Activated T-cell treated with anti-CD3 and anti-CD28 coated beads, Interleukin-2, amount 50 U/mL, for 1 hour (primary cell): ENCODE measurements at regions not wholly inside any gene's neighbourhood (a gene's known extent, or its start where the extent isn't known, plus 50 kb on each side); places are given as distances from the start of the nearest gene placed in this dataset.

Experiments
- DNase-seq: peaks from one replicate; pipeline ENCODE4 v3.0.0-alpha.2; 2020

DNA sequence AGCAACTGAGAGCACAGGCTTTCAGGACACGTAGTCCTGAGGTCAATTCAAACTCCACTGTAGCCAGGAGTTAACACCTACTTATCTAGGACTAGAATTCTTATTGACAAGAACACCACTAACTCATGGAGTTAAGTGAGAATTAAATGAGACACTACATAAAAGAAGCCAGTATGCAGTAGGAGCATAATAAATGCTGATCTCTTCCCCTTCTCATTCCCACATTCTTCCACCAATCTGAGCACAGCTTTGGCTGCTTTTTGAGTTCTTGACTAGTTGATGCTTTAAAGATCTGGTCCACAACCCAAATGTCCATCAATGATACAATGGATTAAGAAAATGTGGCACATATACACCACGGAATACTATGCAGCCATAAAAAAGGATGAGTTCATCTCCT is 55.2 kb downstream of the TTC32 start:
- DNase-seq = no peak

DNA sequence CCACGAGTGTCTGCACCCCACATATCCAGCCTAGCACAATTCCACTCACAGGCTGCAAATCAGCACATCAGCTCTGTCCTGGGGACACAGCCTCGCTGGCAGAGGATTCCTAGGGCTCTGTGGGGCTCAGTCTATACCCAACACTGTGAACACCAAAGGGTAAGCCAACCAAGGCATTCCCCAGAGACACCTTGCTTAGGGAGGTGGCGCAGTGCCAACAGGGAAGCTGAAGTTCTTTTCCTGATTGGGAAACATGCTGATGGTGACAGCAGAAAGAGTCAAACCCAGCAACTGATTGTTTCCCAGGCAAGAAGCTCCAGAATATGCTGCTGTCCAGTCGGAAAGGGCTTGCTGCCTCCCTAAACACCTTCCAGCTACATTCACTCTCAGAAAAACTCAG is 55.8 kb downstream of the TTC32 start:
- no peak for DNase-seq

DNA sequence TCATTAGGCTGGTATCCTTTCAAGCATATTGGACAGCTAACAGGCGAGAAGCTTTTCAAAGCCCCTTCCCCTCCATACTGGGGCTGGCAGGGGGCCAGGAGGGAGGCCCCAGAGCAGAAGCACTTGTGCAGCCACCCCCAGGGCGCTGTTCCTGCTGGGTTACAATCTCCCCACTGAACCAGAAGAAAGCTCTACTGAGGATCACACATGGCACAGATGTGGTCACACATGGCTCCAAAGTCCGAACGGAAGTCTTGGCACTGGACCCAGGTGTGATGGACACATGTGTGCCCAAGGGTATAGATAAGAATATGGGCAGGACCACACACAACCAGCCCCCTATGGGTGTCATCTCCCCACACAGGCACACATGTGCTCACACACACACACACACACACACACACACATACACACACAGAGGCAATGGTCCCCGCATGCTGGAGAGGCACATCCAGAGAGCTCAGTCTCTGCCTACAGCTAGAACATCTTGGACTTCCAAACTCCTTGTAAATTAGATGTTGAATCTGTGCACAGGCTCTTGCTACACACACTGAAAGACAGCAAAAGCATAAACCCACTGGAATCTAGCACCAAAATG is 56.4 kb downstream of the TTC32 start:
- no peak for DNase-seq

DNA sequence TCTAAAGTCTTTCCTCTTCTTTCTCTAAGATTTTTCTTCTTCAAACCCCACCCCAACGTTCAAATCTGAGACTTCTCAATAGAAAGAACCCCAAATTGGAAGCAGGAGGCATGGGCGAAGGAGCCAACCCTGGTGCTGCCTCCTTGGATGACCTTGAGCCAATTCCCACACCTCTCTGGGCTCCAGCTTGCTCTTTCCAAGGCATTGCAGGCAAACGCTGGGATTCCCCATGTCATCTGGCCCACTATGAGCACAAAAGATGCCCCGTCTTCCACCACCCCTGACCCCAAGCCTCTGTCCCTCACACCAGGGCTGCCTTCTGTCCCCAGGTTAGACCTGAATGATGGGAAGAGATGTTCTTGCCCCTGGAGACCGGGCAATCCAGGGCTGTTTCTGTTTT is 57.0 kb downstream of the TTC32 start:
- DNase-seq = no peak

DNA sequence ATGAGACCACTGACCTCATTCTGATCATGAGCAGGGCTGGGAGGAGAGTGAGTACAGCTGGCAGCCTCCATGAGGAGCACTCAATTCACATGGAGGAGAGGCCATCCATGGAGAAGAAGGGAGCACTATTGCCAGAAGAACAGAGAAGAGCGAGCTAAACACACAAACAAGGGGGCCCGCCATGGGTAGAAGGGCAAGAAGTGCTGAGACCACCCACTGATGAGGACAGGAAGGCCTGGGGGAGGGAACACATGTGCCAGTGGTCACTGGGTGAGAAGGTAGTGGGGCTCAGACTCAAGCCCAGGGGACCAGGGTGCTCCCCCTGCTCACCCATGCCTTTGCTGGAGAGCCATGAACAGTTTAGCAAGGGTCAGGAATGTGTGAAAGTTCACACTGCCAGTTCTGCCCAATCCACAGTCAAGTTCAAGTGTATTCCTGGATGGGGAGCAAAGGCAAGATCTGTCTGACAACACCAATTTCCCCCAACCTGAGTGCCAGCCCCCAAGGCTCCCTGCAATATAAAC is 57.7 kb downstream of the TTC32 start:
- no peak for DNase-seq

DNA sequence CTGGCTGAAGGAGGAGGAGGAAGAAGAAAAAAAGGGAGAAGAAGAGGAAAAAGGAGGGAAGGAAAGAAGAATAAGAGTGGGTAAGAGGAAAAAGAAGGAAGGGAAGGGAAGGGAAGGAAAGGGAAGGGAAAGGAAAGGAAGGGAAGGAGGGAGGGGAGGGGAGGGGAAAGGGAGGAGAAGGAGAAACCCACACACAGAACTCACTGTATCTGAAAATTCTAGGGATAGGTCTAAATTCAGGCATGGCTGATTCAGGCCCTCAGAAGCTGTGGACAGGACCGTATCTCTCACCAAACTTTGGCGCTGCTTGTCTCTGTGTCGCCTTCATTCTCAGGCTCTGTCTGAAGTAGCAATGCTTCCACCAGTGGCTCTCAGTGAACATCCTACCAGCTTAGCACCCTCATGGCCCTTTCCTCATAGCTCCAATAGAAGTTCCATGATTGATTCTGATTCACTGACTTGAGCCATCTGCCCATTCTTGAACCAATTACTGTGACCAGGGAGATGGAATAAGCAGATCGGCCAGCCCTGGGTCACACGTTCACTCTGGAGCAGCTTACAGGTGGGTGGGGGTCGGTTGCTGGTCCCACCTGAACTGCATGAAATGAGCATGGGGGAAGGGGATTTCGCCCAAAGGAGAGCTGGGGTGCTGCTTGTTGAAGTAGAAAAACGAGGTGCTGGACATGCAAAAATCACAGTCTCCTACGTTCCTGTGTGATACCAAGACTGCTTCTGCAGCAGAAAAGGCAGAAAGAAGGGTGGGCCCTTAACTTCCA is 59.7 kb downstream of the TTC32 start:
- no peak for DNase-seq

DNA sequence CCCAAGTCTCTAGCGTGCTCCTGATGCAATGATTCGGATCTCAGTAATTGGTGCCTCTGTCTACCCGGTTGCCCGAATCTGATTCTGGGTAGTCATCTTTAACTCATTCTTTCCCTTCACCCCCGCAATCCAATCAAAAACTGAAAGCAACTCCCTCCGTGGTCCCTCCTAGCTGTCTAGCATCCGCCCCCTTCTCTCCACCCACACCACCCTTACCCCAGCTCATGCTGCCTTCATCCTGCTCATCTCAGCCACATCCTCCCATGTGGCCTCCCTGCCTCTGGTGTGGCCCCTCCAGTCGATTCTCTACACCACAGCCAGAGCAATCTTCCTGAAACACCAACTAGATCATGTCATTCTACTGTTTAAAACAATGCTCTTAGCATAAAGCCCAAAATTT is 62.3 kb downstream of the TTC32 start:
- DNase-seq = no peak

DNA sequence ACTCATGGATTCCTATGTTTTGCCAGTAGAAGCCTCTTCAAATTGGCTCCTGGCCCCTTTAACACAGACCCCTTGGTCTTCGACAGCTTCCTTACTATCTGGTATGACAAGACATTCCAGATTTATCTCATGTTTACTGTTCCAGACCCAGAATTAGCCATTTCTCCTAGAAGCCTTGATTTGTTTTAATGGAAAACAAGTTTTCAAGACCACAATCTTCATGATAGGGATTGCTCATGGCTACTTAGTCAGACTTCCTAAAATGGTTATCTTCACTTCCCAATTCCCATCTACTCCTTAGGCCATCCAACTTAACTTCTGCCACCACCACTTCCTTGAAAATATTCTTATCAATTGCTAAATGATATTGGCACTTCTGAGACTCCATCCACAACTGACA is 63.2 kb downstream of the TTC32 start:
- DNase-seq = no peak

DNA sequence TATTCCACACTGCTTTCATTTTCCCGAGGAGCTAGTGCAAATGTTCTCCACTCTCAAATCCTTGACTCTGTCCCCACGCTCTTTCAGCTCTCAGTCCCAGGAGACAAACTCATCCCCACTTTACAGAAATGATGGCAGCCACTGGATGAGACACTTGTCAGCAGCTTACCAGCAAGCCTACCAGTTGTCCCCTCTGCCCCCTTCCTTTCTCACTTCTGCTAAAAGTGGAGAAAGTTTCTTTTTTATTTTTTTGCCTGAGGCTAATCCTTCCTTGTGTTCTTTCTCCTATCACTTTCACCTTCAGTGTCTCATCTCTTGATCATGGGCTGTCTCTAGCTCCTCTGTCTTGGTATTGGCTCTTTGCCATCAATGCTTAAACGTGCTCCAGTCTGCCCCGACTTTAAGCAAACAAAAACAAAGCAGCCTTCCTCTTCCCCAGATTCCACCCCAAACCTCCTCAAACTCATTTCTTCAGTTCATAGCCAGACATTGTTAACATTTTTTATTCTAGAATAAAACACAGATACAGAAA is 64.5 kb downstream of the TTC32 start:
- no peak for DNase-seq

DNA sequence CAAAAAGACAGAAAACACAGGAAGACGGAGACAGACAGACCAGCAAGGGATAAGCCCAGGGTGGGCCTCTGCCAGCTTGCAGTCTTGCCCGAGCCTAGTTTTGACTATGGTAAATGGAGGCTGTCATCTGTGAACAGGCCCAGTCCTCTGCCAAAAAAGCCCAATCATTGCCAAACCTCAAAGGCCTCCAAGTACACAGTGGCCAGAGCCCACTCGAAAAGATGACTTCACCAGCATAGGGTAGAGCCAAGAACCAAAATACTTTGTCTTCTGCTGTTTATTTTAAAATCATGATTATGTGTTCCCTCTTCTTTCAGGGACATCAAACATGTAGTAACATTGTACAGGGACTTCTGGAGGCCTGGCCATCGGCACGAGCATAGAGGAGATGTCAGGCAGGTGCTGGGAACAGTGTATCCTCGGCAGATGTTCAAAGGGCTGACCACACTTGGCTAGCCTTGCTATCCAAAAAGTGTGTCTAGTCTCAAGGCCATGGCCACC is 66.0 kb downstream of the TTC32 start:
- DNase-seq = no peak

DNA sequence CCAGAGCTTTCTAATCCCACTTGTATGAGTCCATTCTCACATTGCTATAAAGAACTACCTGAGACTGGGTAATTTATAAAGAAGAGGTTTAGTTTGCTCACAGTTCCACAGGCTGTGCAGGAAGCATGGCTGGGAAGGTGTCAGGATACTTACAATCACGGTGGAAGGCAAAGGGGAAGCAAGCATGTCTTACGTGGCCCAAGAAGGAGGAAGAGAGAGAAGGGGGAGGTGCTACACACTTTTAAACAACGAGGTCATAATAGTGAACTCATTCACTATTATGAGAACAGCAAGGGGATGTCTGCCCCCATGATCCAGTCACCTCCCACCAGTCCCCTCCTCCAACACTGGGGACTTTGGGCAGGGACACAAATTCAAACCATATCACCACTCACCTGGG is 67.8 kb downstream of the TTC32 start:
- no peak for DNase-seq

DNA sequence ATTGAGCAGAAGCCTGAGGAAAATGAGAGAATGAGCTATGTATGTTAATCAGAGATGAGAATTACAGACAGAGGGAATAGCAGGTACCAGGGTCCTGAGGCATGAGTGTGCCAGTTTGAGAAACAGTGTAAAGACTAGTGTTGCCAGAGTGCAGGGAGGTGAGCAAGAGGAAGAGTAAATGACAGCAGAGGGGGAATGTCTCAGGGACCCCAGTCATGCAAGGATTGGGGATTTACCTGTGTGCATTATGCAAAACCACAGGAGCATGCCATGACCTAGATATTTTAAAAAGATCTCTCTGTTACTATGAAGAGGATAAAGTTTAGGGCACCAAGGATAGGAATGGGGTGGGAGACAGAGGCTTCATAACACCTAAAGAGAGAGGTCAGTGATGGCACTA is 72.1 kb downstream of the TTC32 start:
- no peak for DNase-seq

DNA sequence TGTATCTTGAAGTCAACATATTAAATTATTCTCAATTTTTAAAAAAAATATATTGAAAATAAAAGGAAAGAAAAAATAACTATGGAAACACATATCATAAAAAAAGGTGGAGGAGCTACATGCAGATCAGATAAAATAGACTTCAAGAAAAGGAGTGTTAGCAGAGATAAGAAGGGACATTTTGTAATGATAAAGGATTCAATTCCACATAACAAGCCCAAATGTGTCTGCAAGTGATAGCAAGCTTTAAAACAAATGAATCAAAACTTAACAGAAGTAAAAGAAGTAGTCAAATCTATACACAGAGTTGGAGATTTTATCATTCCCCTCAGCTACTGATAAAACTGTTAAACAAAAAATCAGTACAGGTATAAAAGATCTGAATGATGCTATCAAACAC is 74.9 kb downstream of the TTC32 start:
- DNase-seq = no peak

DNA sequence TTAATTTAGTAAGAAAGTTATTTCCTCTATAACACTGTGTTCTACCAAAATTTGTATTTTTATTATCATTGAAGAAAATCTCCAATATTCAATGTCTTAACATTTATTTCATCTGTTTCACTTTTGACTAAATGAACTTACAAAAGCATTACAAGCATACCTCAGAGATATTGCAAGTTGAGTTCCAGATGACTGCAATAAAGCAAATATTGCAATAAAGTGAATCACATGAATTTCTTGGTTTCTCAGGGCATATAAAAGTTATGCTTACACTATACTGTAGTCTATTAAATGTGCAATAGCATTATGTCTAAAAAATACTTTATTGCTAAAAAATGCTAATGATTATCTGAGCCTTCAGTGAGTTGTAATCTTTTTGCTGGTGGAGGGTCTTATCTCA is 78.3 kb downstream of the TTC32 start:
- DNase-seq = no peak

DNA sequence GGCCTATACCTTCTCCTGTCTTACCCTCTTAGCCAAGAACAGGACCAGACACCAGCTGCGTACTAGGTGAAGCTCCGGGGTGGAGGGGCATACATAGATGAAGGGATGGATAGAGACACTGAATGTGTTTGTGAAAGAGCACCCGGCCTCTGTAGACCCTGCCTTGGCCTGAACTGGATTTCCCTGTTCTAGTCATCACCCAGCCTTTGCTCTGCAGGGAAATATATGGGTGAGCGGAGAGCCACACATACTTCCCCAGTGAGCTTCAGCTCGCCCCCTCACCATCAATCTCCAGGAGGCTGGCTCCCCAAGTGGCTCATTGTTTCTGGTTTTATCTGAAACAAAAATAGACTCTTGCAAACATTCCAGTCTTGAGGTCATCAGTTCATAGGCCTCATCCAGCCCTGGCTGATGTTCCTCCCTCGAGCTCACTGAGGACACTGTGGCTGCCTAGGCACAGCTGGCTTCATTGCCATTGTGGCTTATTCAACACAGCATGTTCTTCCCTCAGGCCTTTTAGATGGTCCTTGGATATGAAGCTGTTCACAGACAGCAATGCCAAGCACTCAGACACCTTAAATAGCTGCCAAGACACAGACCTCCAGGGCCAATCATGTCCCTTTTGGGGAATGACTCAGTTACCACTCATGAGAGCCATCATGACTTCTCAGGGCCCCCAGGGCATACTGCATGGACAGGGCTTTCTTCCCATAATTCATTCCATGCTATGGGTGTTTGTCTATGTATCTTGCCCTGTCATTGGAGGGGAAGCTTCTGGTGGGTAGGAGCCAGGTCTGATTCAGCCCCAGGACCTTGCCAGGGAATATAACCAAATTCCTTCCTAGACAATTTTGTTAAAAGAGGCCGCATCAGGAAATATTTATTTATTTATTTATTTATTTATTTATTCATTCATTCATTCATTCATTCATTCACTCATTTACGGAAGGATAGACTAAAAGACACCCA is 82.4 kb downstream of the TTC32 start:
- DNase-seq = no peak

DNA sequence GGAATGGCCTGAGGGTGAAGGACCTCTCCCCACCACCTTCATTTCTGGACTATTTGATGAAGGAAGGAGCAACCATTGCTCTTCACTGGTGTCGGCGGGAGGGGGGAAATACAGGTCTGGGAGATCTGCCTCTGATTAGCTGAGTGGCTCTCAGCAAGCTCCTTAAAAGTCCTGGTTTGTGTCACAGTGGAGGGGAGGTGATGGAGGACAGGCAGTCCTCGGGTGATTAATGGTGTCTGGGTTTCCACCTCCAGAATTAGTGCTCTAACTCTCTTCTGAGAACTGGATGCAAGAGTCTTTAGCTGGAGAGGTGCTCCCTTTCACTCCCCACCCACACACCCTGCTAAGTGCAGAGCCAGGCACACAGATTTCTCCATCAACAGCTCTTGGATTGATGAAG is 83.2 kb downstream of the TTC32 start:
- no peak for DNase-seq

DNA sequence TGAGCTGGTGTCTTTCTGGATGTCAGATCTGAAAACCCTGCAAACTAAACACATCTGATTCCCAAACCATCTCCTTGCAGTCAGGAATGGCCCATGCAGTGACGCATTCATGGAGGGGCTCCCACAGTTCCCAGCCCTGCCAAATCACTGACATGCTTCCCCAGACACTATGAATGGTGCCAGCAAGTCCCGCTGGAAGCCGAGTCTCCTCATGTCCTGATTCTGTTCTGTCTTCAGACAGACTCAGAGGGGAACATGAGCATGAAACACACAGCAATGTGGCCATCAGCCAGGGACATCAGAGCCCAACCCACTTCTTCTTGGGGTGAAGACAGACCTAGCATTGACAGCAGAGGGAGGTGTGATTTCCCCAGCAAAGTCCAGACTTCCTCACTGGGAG is 83.7 kb downstream of the TTC32 start:
- DNase-seq = no peak

DNA sequence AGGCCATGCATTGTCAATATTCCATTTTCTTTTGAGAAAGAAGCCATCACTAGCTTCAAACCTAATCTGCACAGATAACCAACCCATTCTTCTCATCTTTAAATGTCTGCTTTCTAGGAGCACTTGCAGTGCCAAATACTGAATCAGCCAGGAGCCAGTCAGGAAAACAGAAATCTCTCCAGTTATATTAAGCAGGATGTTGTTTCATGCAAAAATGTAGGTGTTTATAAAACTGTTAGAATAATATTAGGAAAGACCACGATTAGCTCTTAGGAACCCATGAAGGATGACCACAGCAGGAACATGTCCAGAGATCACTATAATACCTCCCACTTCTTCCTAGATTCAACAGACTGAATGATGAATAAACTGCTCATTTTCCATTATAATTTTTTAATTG is 86.0 kb downstream of the TTC32 start:
- DNase-seq = no peak

DNA sequence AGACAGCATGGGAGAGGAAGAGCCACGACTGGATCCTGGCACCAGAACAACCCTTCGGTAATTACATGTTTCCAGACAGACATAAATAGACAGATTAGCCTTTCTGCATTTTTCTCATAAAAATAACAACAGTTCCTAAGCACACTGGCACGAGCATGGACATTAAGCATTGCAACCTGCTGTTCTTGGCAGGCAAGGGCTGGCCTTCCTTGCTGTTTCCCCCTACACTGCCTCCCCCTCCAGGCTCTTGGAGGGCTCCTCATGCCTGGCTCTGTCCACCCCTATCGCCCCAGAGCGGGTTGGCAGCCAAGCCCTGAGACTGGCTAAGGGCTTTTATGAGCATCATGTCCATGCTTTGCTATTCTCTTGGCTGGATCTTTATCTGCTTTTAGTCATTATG is 89.6 kb downstream of the TTC32 start:
- no peak for DNase-seq

DNA sequence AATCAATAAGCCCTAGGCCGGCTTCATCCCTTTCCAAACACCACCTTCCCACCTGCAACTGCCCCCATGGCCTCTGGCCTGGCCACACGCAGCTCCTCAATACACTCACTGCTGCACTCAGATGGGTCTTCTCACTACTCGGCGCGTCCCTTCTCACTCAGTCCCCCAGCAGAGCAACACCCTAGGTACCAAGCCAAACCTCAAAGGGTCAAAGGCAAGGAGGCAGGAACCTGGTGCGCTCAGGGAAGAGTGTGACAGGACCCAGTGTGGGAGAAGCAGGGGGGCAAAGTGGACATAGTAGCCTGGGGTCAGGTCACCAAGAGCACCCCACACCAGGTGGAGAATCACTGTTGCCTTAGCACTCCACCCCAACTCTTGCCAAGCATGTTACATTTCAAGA is 90.6 kb downstream of the TTC32 start:
- no peak for DNase-seq

DNA sequence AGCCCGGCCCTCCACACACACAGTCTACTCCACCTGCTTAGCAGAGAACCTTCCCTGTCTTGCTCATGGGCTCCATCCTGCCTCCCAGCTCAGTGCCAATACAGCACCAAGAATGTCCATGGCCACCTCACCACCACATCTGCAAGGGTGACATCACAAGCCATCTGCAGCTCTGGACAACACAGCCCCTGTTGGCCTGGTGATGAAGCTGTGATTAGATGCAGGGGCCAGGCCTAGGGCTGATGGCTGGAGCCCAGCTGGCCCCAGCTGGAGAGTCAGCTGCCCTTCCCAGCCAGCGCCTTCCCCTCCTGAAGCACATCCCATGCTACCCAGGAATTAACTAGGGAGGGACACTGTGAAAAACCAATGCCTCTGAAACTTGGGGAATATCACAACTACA is 91.1 kb downstream of the TTC32 start:
- DNase-seq = no peak

DNA sequence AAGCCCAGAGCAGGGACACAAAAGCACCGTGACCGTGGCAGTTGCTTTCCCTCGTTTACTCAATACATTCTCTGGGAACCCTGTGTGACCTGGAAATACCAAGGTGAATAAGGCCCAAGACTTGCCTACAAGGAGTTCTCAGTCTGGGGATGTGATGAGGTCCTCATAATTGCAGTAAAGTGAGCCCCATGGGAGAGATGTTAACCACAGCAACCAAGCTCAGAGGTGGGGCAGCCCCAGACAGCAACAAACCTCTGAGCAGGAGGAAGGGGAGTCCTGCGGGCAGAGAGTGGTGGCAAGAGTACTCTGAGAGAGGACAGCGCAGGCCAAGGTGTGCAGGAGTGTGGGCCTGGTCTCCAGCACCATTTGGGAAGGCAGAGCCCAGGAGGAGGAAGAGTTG is 91.6 kb downstream of the TTC32 start:
- DNase-seq = no peak

DNA sequence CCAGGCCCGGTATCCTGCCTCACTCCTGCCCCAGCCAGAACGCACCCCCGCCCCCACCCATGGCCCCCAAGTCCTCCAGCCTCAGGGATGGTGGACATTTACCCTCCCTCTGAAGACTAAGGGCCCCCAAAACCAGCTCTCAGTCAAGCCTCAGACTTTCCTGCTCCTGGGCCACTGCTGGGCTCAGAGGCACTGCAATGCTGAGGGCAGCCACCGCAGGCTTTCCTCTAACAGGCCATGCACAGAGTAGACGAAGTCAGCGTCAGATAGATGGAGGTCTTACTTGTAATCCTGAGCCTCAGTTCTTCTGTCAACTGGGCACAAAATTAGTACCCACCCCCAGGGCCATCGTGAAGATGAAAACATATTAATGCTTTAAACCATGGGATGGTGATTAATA is 92.6 kb downstream of the TTC32 start:
- no peak for DNase-seq
